HEK293 (cell line): ENCODE measurements at regions not wholly inside any gene's neighbourhood (a gene's known extent, or its start where the extent isn't known, plus 50 kb on each side); places are given as distances from the start of the nearest gene placed in this dataset.

Experiments used
- CTCF ChIP-seq: fragments of 450-650 bp; formaldehyde crosslinking; IDR thresholded peaks from 2 replicates; pipeline ENCODE4 v1.5.1; 2016; ENCODE audit warnings: missing biosample characterization, missing genetic modification characterization
- ELK4 ChIP-seq: IDR thresholded peaks from 2 replicates; pipeline ENCODE4 v1.6.1; 2011; ENCODE audit warnings: mild to moderate bottlenecking, low read depth, low read length, borderline replicate concordance
- KLF7 ChIP-seq: fragments of 450-650 bp; formaldehyde crosslinking; IDR thresholded peaks from 2 replicates; pipeline ENCODE4 v1.5.1; 2016; ENCODE audit warnings: missing biosample characterization, missing genetic modification characterization, borderline replicate concordance
- PRDM4 ChIP-seq: fragments of 450-650 bp; formaldehyde crosslinking; IDR thresholded peaks from 2 replicates; pipeline ENCODE4 v1.5.1; 2017; ENCODE audit warnings: missing biosample characterization, missing genetic modification characterization
- TSHZ1 ChIP-seq: fragments of 450-650 bp; formaldehyde crosslinking; IDR thresholded peaks from 2 replicates; pipeline ENCODE4 v1.5.1; 2016; ENCODE audit warnings: missing biosample characterization, missing genetic modification characterization, borderline replicate concordance
- WT1 ChIP-seq: fragments of 450-650 bp; formaldehyde crosslinking; IDR thresholded peaks from 2 replicates; pipeline ENCODE4 v1.5.1; 2016; ENCODE audit warnings: missing biosample characterization, missing genetic modification characterization
- ZBTB7A ChIP-seq: fragments of 450-650 bp; formaldehyde crosslinking; IDR thresholded peaks from 2 replicates; pipeline ENCODE4 v1.5.1; 2016; ENCODE audit warnings: low read depth, missing biosample characterization, missing genetic modification characterization
- ZNF10 ChIP-seq: fragments of 450-650 bp; formaldehyde crosslinking; IDR thresholded peaks from 2 replicates; pipeline ENCODE4 v1.5.1; 2017; ENCODE audit warnings: missing biosample characterization, missing genetic modification characterization
- ZNF302 ChIP-seq: fragments of 450-650 bp; formaldehyde crosslinking; IDR thresholded peaks from 2 replicates; pipeline ENCODE4 v1.5.1; 2016; ENCODE audit warnings: missing biosample characterization, missing genetic modification characterization, low read depth
- ZNF529 ChIP-seq: fragments of 450-650 bp; formaldehyde crosslinking; IDR thresholded peaks from 2 replicates; pipeline ENCODE4 v1.5.1; 2017; ENCODE audit warnings: missing genetic modification characterization, missing biosample characterization; ENCODE audit not compliant: insufficient replicate concordance
- ZNF670 ChIP-seq: fragments of 450-650 bp; formaldehyde crosslinking; IDR thresholded peaks from 2 replicates; pipeline ENCODE4 v1.5.1; 2016; ENCODE audit warnings: missing biosample characterization, missing genetic modification characterization, low read depth
- ZNF768 ChIP-seq: fragments of 450-650 bp; formaldehyde crosslinking; IDR thresholded peaks from 2 replicates; pipeline ENCODE4 v1.5.1; 2018; ENCODE audit warnings: missing biosample characterization, mild to moderate bottlenecking, missing genetic modification characterization

GRCh38 chr17:33375103-33375502, 82.0 kb upstream of the ASIC2 start:
- TF ChIP-seq TSHZ1 (tag by site-specific recombination) (no peak), CTCF (tag by site-specific recombination) (no peak), KLF7 (no peak), PRDM4 (no peak), ZNF529 (tag by site-specific recombination) (no peak), ZNF10 (no peak), ZBTB7A (tag by site-specific recombination) (no peak), WT1 (tag by site-specific recombination) (no peak), ZNF670 (tag by site-specific recombination) (no peak), ZNF302 (tag by site-specific recombination) (no peak), ZNF768 (tag by site-specific recombination) (no peak), ELK4 (no peak)
